Lower leg skin (tissue), 4 donors: ENCODE measurements at regions not wholly inside any gene's neighbourhood (a gene's known extent, or its start where the extent isn't known, plus 50 kb on each side); places are given as distances from the start of the nearest gene placed in this dataset.

ENCODE experiments used
- DNase-seq, 2 donors: peaks; one replicate each; pipeline ENCODE4 v3.0.0-alpha.2; 2019; ENCODE audit warnings: low spot score in 2 of 2
- H3K4me3 ChIP-seq: fragments of 200-600 bp; sonication (generic); 2 replicates; pipeline ENCODE4 v1.5.1; 2017; ENCODE audit warnings: mild to moderate bottlenecking, low read depth; ENCODE audit not compliant: poor library complexity, severe bottlenecking
- POLR2A ChIP-seq, 2 donors: fragments of 450-650 bp; IDR thresholded peaks; one replicate each; pipeline ENCODE4 v1.6.1; 2016 to 2017; ENCODE audit warnings: antibody characterized with exemption in 2 of 2, mild to moderate bottlenecking in 1 of 2, moderate library complexity in 1 of 2
- WGBS, 2 donors: methylation state at CpG; one replicate each; pipeline ENCODE4 v1.1.5; 2018; 5-methylcytosine and 5-hydroxymethylcytosine counted together
- intact Hi-C: fragments of 100-400 bp; cut with DNase I; formaldehyde crosslinking; loops from one replicate; pipeline ENCODE4 v1.15.0; 2023; ENCODE audit warnings: low total_unique reads
- TF ChIP-seq, protein P1 (sequence below), 3 donors: fragments of 450-650 bp; IDR thresholded peaks; one replicate each; pipeline ENCODE4 v1.5.1; 2016; ENCODE audit warnings: antibody characterized with exemption in 3 of 3, mild to moderate bottlenecking in 3 of 3, moderate library complexity in 2 of 3

DNA sequence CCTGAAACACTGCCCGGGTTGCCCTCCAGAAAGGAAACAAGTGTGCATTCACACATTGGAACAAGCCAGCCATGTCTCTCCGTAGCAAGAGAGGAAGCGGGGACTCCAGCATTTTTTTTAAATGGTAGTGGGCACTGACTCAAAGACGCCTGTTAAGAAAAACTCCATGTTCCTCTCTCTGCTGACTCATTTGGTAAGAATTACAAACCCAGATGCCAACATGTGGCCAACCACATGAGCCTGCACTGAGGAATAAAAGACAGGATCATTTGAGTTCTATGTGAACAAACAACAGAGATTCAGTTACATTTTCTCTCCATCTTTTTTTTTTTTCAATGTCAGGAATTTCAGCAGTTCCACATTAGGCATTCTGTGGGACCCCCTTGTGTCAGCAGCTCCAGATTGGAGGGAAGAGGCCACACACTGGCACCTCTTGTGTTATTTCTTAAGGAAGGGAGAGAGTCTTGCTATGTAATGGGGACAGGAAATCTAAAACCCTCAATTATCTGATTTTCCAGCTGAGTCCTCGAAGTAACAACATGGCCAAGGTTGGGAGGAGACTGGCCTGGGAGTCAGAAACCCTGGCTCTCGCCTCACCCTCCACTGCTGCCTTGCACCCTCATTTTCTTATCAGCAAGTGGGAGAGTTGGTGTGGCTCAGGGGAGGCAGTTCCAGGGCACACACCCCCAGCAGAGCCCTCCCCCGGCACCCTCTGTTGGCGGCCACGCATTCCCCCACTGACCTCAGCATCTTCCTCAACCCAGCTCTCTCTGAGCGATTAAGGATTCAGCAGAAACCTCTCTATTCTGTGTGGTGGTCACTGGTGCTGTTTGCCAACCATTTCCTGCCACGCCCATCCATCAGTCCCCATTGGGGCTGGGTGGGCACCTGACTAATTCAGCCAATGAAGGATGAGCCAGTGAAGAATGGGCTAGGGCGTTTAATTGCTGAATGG, 173.0 kb downstream of the FOXL1 start:
- DNase-seq, result no peak
- intact Hi-C loops, result no loop called here
- 61 to 65% methylated on average over 12 of the region's 12 CpGs for WGBS, 2 donors
- no peak overlapping the region for H3K4me3 ChIP-seq
- TF ChIP-seq, protein P1, sequence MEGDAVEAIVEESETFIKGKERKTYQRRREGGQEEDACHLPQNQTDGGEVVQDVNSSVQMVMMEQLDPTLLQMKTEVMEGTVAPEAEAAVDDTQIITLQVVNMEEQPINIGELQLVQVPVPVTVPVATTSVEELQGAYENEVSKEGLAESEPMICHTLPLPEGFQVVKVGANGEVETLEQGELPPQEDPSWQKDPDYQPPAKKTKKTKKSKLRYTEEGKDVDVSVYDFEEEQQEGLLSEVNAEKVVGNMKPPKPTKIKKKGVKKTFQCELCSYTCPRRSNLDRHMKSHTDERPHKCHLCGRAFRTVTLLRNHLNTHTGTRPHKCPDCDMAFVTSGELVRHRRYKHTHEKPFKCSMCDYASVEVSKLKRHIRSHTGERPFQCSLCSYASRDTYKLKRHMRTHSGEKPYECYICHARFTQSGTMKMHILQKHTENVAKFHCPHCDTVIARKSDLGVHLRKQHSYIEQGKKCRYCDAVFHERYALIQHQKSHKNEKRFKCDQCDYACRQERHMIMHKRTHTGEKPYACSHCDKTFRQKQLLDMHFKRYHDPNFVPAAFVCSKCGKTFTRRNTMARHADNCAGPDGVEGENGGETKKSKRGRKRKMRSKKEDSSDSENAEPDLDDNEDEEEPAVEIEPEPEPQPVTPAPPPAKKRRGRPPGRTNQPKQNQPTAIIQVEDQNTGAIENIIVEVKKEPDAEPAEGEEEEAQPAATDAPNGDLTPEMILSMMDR (IDR thresholded peaks at IDR 0.05), result no peak
- no peak for TF ChIP-seq POLR2A (IDR thresholded peaks at IDR 0.05)

DNA sequence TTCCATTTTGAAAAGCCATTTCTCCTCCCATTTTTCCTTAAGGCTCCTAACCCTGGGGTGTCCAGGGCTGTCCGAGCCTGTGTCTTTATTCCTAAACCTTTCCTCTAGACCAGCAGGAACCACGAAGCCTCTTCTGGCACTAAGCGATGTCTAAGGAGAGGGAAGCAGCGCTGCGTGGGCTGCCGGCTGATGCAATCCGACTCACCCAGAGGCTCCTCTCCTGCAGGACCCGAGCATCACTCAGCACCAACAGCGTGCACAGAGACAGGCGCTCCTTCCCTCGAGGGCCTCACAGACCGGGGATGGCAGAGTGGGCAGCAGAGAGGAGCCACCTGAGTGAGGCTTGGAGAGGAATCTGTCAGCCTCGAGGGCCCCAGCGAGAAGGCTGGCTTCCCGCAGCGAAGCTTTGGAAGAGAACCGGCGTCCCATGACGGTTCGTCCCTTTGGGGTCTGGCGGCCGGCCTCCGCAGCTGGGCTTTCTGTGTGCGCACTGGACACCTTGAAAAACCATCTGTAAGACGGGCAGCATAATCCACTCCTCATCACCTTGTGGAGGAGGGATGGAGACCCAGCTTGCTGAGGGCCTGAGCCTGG, 174.3 kb downstream of the FOXL1 start:
- DNase-seq, result no peak
- 72 to 92% methylated on average over 25 of the region's 25 CpGs for WGBS, 2 donors
- TF ChIP-seq, protein P1 (IDR thresholded peaks at IDR 0.05), result no peak
- TF ChIP-seq POLR2A (IDR thresholded peaks at IDR 0.05), result no peak
- intact Hi-C loops, result no loop called here
- H3K4me3 ChIP-seq, result no peak overlapping the region

DNA sequence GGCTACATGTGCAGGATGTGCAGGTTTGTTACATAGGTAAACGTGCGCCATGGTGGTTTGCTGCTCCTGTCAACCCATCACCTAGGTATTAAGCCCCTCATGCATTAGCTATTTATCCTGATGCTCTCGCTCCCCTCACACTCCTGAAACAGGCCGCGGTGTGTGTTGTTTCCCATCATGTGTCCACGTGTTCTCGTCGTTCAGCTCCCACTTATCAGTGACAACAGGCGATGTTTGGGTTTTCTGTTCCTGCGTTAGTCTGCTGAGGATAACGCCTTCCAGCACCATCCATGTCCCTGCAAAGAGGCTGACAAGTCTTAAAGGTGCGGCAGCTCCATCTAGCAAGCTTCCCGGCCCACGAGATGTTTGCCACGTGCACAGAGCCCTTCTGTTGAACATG, 175.1 kb downstream of the FOXL1 start:
- H3K4me3 ChIP-seq, result no peak overlapping the region
- TF ChIP-seq POLR2A (IDR thresholded peaks at IDR 0.05), result no peak
- TF ChIP-seq, protein P1 (IDR thresholded peaks at IDR 0.05), result no peak
- intact Hi-C loops, result no loop called here
- DNase-seq, result no peak
- 77 to 82% methylated on average over 15 of the region's 15 CpGs for WGBS, 2 donors

DNA sequence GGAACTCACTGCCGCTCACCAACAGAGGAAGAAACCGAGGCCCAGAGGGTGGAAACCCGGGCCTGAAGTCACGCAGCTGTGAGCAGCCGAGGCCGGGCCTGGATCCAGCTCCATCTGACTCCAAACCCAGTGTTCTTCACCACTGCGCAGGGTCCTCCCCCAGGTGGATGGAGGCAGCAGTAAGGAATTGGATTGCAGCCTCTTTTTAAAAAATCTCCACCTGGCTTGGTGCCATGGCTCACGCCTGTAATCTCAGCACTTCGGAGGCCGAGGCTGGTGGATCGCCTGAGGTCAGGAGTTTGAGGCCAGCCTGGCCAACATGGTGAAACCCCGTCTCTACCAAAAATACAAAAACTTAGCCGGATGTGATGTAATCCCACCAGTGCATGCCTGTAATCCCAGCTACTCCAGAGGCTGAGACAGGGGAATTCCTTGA, 177.2 kb downstream of the FOXL1 start:
- intact Hi-C loops, result no loop called here
- TF ChIP-seq, protein P1 (IDR thresholded peaks at IDR 0.05), result no peak
- TF ChIP-seq POLR2A (IDR thresholded peaks at IDR 0.05), result no peak
- no peak for DNase-seq
- no peak overlapping the region for H3K4me3 ChIP-seq
- WGBS, 2 donors, result 66 to 76% methylated on average over 13 of the region's 13 CpGs

DNA sequence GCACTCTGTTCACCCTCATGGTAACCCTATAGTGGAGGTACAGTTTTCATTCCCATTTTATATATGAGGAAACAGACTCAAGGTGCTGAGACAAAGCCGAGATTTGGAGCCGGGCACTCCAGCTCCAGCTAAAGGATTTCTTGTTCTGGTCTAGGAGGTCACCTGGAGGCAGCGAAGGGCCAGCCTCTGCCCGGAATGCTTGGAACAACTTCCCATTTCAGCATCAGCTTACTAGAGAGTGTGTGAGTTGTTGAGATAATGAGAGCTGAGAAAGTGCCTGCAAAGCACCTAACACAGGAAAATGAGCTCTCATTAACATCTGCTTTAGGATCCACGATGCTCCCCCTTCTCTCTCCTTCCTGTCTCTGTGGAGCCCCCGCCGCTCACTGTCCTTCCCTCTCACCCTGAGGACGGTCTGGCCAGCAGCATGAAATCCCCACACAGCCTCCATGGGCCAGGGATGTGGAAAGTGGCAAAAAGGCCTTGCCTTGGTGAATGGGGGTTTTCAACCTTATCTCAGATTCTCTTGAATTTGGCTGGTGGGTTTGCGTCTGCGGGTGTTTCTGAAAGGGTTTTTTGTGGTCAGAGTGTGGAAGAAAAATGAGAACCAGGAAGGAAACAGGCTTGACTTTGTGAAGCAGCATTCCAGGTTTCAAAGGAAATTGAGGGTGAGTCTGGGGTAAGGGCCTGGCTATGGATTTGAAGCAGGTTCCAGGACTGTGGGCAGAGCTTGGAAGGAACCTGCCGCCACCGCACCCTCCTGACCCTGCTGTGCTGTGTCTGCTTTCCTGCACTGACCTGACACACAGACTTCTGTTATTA, 178.7 kb downstream of the FOXL1 start:
- TF ChIP-seq POLR2A (IDR thresholded peaks at IDR 0.05), result no peak
- TF ChIP-seq, protein P1 (IDR thresholded peaks at IDR 0.05), result no peak
- 64 to 70% methylated on average over 12 of the region's 12 CpGs for WGBS, 2 donors
- intact Hi-C loops, result no loop called here
- H3K4me3 ChIP-seq, result no peak overlapping the region
- DNase-seq, result no peak
